ENCODE measurements at regions not wholly inside any gene's neighbourhood (a gene's known extent, or its start where the extent isn't known, plus 50 kb on each side); places are given as distances from the start of the nearest gene placed in this dataset.

- no peaks in the 10 kb centered on the region for H3K4me1 ChIP-seq (ENCODE audit: insufficient read depth)
- no peaks in the 10 kb centered on the region for H3K9me3 ChIP-seq
- intact Hi-C loops (cut with DNase I), result no loop called here
- TF ChIP-seq, protein P1, sequence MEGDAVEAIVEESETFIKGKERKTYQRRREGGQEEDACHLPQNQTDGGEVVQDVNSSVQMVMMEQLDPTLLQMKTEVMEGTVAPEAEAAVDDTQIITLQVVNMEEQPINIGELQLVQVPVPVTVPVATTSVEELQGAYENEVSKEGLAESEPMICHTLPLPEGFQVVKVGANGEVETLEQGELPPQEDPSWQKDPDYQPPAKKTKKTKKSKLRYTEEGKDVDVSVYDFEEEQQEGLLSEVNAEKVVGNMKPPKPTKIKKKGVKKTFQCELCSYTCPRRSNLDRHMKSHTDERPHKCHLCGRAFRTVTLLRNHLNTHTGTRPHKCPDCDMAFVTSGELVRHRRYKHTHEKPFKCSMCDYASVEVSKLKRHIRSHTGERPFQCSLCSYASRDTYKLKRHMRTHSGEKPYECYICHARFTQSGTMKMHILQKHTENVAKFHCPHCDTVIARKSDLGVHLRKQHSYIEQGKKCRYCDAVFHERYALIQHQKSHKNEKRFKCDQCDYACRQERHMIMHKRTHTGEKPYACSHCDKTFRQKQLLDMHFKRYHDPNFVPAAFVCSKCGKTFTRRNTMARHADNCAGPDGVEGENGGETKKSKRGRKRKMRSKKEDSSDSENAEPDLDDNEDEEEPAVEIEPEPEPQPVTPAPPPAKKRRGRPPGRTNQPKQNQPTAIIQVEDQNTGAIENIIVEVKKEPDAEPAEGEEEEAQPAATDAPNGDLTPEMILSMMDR (IDR thresholded peaks at IDR 0.05), result no peak
- TF ChIP-seq POLR2A (IDR thresholded peaks at IDR 0.05), result no peak
- no peak for TF ChIP-seq EP300 (IDR thresholded peaks at IDR 0.05)
- DNase-seq, result no peak
- no peaks in the 10 kb centered on the region for H3K36me3 ChIP-seq
- H3K27me3 ChIP-seq, result no peaks in the 10 kb centered on the region
- no peak overlapping the region for H3K4me3 ChIP-seq
- no peak overlapping the region for H3K27ac ChIP-seq
- WGBS, 3 donors, result 97 to 100% (median 100%) methylated on average over 1 of the region's 1 CpG
Observed at GRCh38 chr12:47303995-47304560, 224.3 kb upstream of the AMIGO2 start.

GRCh38 chr12:47303207-47303606 lies 223.4 kb upstream of the AMIGO2 start:
- Histone ChIP-seq H3K9me3 (no peaks in the 10 kb centered on the region), H3K27ac (no peak overlapping the region), H3K4me1 (ENCODE audit: insufficient read depth) (no peaks in the 10 kb centered on the region), H3K4me3 (no peak overlapping the region), H3K36me3 (no peaks in the 10 kb centered on the region), H3K27me3 (no peaks in the 10 kb centered on the region)
- WGBS, 3 donors, result 70 to 82% (median 81%) methylated on average over 7 of the region's 7 CpGs
- TF ChIP-seq, protein P1 (IDR thresholded peaks at IDR 0.05), result no peak
- no peak for TF ChIP-seq EP300 (IDR thresholded peaks at IDR 0.05)
- TF ChIP-seq POLR2A (IDR thresholded peaks at IDR 0.05), result no peak
- DNase-seq, result no peak
- intact Hi-C loops (cut with DNase I), result no loop called here

DNA sequence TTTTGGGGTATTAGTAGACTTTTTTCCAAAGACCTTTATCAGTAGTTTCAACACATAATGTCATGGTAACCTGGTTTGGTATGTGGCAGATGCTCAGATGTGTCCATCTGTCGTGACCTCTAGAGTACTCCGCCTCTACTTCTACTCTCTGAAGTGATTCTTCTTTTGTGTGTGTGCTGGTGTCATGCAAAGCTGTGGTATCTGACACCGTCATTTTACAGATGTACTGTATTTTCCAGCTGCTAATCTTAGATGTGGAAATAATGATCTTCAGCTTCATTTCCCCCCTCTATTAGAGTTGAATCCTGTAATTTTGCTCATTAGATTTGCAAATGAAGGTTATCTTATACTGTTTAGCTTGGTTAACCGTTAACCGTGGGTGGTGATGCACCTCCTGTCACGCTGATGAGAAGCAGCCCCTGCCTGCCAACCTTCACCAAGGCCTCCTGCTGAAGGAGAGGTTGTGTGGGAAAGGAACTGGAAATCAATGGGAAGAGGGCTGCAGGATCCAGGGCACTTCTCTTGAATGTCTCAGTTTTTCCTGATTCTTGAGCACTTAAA lies 222.4 kb upstream of the AMIGO2 start:
- 34 to 53% (median 49%) methylated on average over 6 of the region's 6 CpGs for WGBS, 3 donors
- no peaks in the 10 kb centered on the region for H3K4me1 ChIP-seq (ENCODE audit: insufficient read depth)
- no peak overlapping the region for H3K27ac ChIP-seq
- no peaks in the 10 kb centered on the region for H3K27me3 ChIP-seq
- no peaks in the 10 kb centered on the region for H3K36me3 ChIP-seq
- DNase-seq, result no peak
- H3K9me3 ChIP-seq, result no peaks in the 10 kb centered on the region
- intact Hi-C loops (cut with DNase I), result no loop called here
- TF ChIP-seq EP300 (IDR thresholded peaks at IDR 0.05), result no peak
- no peak for TF ChIP-seq POLR2A (IDR thresholded peaks at IDR 0.05)
- TF ChIP-seq, protein P1 (IDR thresholded peaks at IDR 0.05), result no peak
- no peak overlapping the region for H3K4me3 ChIP-seq

- no peak for DNase-seq
Observed at GRCh38 chr12:47299586-47299985, 219.8 kb upstream of the AMIGO2 start.

More at GRCh38 chr12:47299586-47299985, 219.8 kb upstream of the AMIGO2 start:
- Histone ChIP-seq H3K9me3 (no peaks in the 10 kb centered on the region), H3K27ac (no peak overlapping the region), H3K4me3 (no peak overlapping the region), H3K36me3 (no peaks in the 10 kb centered on the region), H3K4me1 (ENCODE audit: insufficient read depth) (no peaks in the 10 kb centered on the region), H3K27me3 (no peaks in the 10 kb centered on the region)
- TF ChIP-seq, protein P1 (IDR thresholded peaks at IDR 0.05), result no peak
- TF ChIP-seq EP300 (IDR thresholded peaks at IDR 0.05), result no peak
- TF ChIP-seq POLR2A (IDR thresholded peaks at IDR 0.05), result no peak
- WGBS, 3 donors, result 72 to 75% (median 74%) methylated on average over 1 of the region's 1 CpG
- intact Hi-C loops (cut with DNase I), result no loop called here
